ENCODE measurements at regions not wholly inside any gene's neighbourhood (a gene's known extent, or its start where the extent isn't known, plus 50 kb on each side); places are given as distances from the start of the nearest gene placed in this dataset.

DNA sequence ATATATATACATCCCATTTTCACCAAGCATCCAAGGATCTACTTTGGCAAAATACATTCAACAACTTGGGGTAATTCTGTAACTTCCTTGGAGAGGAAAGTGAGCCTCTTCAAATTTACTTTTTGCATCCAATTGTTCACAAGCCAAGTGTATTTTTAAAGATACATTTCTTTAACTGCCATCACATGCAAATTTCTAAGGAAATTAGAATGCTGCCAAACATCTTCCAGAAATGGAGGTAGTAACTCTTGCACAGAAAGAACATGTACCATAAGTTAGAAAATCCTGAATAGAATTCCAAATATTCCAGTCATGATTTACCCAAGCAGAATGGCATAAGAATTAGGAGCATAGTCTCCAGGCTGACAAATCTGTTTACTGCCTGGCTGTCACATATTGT lies 220.5 kb upstream of the NWD2 start:
- no peaks in the 10 kb centered on the region for H3K27me3 ChIP-seq (ENCODE audit: control insufficient read depth in 2 of 2, insufficient read depth in 2 of 2, low read length in 2 of 2)
- H4K20me1 ChIP-seq (replicated peaks; ENCODE audit: control insufficient read depth, insufficient read depth, low read length) = no peaks in the 10 kb centered on the region
- ChIA-PET CTCF (ENCODE audit: low intra/inter-chr PET ratio) (no interaction called here), POLR2A (no interaction called here)
- no peaks in the 10 kb centered on the region for H3K79me2 ChIP-seq (ENCODE audit: control insufficient read depth, insufficient read depth, low read length)
- no TSS peak for BruUV-seq (replicated peaks)
- ATAC-seq (no peak), DNase-seq (ENCODE audit: extremely low read depth in 1 of 4, low spot score in 3 of 4) (no peak), FAIRE-seq (no peak)
- H2AFZ ChIP-seq (ENCODE audit: low read depth, low read length) = no peak overlapping the region
- no peak overlapping the region for H3K27ac ChIP-seq (ENCODE audit: extremely low read depth, low read depth, low read length)
- intact Hi-C loops (cut with micrococcal nuclease) = no loop called here
- no peak overlapping the region for H3K4me2 ChIP-seq (ENCODE audit: insufficient read depth, low read length)
- in situ Hi-C loops (cut with MboI) = no loop called here
- H3K9me3 ChIP-seq (replicated peaks; ENCODE audit: control insufficient read depth, insufficient read depth, low read depth, low read length) = no peaks in the 10 kb centered on the region
- H3K4me3 ChIP-seq = no peak overlapping the region
- H3K4me1 ChIP-seq (replicated peaks in 1 of 2; ENCODE audit: control insufficient read depth in 2 of 2, insufficient read depth in 2 of 2, low read length in 2 of 2) = no peaks in the 10 kb centered on the region
- no peaks in the 10 kb centered on the region for H3K9me1 ChIP-seq (ENCODE audit: control insufficient read depth, insufficient read depth, low read length)
- no peaks in the 10 kb centered on the region for H3K36me3 ChIP-seq (ENCODE audit: control insufficient read depth, insufficient read depth, low read length)
- no peak overlapping the region for H3K9ac ChIP-seq (ENCODE audit: insufficient read depth in 1 of 2, low read depth in 2 of 2, low read length in 2 of 2)
- TF ChIP-seq POLR3A (IDR thresholded peaks at IDR 0.05; ENCODE audit: borderline replicate concordance, extremely low read depth, insufficient read depth, insufficient read length) (no peak), KDM4B (IDR thresholded peaks at IDR 0.05; ENCODE audit: borderline replicate concordance in 2 of 2, low read depth in 1 of 2) (no peak), BRD9 (IDR thresholded peaks at IDR 0.05; ENCODE audit: low read depth, partially characterized antibody) (no peak), PPARD (CRISPR knock-in tag; IDR thresholded peaks at IDR 0.05) (no peak), RFX7 (CRISPR knock-in tag; IDR thresholded peaks at IDR 0.05) (no peak), MYC (IDR thresholded peaks at IDR 0.05; ENCODE audit: low read depth, low read length) (no peak), MYC (CRISPR knock-in tag; IDR thresholded peaks at IDR 0.05; ENCODE audit: borderline replicate concordance, low read depth) (no peak), RBM22 (IDR thresholded peaks at IDR 0.05; ENCODE audit: low read depth, low read length, poor library complexity, severe bottlenecking) (no peak), DPF2 (IDR thresholded peaks at IDR 0.05) (no peak), WHSC1 (IDR thresholded peaks at IDR 0.05; ENCODE audit: low read length) (no peak)
- TF ChIP-seq, protein P1, sequence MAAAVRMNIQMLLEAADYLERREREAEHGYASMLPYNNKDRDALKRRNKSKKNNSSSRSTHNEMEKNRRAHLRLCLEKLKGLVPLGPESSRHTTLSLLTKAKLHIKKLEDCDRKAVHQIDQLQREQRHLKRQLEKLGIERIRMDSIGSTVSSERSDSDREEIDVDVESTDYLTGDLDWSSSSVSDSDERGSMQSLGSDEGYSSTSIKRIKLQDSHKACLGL (CRISPR knock-in tag; IDR thresholded peaks at IDR 0.05; ENCODE audit: borderline replicate concordance, poor library complexity, severe bottlenecking) = no peak
- TF ChIP-seq, protein P2, sequence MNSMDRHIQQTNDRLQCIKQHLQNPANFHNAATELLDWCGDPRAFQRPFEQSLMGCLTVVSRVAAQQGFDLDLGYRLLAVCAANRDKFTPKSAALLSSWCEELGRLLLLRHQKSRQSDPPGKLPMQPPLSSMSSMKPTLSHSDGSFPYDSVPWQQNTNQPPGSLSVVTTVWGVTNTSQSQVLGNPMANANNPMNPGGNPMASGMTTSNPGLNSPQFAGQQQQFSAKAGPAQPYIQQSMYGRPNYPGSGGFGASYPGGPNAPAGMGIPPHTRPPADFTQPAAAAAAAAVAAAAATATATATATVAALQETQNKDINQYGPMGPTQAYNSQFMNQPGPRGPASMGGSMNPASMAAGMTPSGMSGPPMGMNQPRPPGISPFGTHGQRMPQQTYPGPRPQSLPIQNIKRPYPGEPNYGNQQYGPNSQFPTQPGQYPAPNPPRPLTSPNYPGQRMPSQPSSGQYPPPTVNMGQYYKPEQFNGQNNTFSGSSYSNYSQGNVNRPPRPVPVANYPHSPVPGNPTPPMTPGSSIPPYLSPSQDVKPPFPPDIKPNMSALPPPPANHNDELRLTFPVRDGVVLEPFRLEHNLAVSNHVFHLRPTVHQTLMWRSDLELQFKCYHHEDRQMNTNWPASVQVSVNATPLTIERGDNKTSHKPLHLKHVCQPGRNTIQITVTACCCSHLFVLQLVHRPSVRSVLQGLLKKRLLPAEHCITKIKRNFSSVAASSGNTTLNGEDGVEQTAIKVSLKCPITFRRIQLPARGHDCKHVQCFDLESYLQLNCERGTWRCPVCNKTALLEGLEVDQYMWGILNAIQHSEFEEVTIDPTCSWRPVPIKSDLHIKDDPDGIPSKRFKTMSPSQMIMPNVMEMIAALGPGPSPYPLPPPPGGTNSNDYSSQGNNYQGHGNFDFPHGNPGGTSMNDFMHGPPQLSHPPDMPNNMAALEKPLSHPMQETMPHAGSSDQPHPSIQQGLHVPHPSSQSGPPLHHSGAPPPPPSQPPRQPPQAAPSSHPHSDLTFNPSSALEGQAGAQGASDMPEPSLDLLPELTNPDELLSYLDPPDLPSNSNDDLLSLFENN (IDR thresholded peaks at IDR 0.05; ENCODE audit: low read depth in 2 of 2, low read length in 2 of 2) = no peak
- TF ChIP-seq, protein P3, sequence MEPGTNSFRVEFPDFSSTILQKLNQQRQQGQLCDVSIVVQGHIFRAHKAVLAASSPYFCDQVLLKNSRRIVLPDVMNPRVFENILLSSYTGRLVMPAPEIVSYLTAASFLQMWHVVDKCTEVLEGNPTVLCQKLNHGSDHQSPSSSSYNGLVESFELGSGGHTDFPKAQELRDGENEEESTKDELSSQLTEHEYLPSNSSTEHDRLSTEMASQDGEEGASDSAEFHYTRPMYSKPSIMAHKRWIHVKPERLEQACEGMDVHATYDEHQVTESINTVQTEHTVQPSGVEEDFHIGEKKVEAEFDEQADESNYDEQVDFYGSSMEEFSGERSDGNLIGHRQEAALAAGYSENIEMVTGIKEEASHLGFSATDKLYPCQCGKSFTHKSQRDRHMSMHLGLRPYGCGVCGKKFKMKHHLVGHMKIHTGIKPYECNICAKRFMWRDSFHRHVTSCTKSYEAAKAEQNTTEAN (CRISPR knock-in tag; IDR thresholded peaks at IDR 0.05) = no peak
- TF ChIP-seq, protein P4, sequence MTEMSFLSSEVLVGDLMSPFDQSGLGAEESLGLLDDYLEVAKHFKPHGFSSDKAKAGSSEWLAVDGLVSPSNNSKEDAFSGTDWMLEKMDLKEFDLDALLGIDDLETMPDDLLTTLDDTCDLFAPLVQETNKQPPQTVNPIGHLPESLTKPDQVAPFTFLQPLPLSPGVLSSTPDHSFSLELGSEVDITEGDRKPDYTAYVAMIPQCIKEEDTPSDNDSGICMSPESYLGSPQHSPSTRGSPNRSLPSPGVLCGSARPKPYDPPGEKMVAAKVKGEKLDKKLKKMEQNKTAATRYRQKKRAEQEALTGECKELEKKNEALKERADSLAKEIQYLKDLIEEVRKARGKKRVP (CRISPR knock-in tag; IDR thresholded peaks at IDR 0.05) = no peak
- TF ChIP-seq, protein P5, sequence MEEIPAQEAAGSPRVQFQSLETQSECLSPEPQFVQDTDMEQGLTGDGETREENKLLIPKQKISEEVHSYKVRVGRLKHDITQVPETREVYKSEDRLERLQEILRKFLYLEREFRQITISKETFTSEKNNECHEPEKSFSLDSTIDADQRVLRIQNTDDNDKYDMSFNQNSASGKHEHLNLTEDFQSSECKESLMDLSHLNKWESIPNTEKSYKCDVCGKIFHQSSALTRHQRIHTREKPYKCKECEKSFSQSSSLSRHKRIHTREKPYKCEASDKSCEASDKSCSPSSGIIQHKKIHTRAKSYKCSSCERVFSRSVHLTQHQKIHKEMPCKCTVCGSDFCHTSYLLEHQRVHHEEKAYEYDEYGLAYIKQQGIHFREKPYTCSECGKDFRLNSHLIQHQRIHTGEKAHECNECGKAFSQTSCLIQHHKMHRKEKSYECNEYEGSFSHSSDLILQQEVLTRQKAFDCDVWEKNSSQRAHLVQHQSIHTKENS (CRISPR knock-in tag; IDR thresholded peaks at IDR 0.05) = no peak
